ENCODE measurements at regions not wholly inside any gene's neighbourhood (a gene's known extent, or its start where the extent isn't known, plus 50 kb on each side); places are given as distances from the start of the nearest gene placed in this dataset.

- TF ChIP-seq, protein P1, sequence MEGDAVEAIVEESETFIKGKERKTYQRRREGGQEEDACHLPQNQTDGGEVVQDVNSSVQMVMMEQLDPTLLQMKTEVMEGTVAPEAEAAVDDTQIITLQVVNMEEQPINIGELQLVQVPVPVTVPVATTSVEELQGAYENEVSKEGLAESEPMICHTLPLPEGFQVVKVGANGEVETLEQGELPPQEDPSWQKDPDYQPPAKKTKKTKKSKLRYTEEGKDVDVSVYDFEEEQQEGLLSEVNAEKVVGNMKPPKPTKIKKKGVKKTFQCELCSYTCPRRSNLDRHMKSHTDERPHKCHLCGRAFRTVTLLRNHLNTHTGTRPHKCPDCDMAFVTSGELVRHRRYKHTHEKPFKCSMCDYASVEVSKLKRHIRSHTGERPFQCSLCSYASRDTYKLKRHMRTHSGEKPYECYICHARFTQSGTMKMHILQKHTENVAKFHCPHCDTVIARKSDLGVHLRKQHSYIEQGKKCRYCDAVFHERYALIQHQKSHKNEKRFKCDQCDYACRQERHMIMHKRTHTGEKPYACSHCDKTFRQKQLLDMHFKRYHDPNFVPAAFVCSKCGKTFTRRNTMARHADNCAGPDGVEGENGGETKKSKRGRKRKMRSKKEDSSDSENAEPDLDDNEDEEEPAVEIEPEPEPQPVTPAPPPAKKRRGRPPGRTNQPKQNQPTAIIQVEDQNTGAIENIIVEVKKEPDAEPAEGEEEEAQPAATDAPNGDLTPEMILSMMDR (IDR thresholded peaks at IDR 0.05), result no peak
- DNase-seq, result no peak
- Histone ChIP-seq H3K36me3 (no peaks in the 10 kb centered on the region), H3K27ac (no peak overlapping the region), H3K4me1 (no peaks in the 10 kb centered on the region), H3K9me3 (no peaks in the 10 kb centered on the region), H3K27me3 (no peaks in the 10 kb centered on the region), H3K4me3 (no peak overlapping the region)
- intact Hi-C loops (cut with DNase I), result no loop called here
- ATAC-seq, result no peak
These were observed 175.8 kb upstream of the GRIN2B start for GRCh38 chr12:14157088-14157747.

DNA sequence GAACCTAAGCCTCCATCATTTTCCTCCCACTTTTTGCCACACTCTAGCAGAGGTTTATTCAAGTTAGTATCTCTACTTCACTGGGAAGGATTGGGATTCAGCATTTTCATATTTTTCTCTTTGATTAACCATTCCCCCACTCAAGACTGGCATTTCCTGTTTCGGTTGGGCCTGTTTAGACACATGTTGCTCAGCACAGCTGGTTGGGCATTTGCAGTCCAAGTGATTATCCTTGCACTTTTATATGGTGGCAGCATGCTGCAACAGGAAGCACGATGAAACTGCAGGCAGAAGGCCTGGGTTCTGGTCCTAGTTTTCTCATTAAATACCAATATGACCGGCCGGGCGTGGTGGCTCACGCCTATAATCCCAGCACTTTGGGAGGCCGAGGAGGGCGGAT is 182.9 kb upstream of the GRIN2B start:
- Histone ChIP-seq H3K27ac (no peak overlapping the region), H3K36me3 (no peaks in the 10 kb centered on the region), H3K4me3 (no peak overlapping the region), H3K4me1 (no peaks in the 10 kb centered on the region), H3K9me3 (no peaks in the 10 kb centered on the region), H3K27me3 (no peaks in the 10 kb centered on the region)
- intact Hi-C loops (cut with DNase I), result loop anchor here in 1 of 2 donors (10.0 kb wide), 1 partner anchor 299 kb away; no protein-coding TSS in a partner anchor
- DNase-seq (no peak), ATAC-seq (no peak)
- TF ChIP-seq, protein P1 (IDR thresholded peaks at IDR 0.05), result no peak

DNA sequence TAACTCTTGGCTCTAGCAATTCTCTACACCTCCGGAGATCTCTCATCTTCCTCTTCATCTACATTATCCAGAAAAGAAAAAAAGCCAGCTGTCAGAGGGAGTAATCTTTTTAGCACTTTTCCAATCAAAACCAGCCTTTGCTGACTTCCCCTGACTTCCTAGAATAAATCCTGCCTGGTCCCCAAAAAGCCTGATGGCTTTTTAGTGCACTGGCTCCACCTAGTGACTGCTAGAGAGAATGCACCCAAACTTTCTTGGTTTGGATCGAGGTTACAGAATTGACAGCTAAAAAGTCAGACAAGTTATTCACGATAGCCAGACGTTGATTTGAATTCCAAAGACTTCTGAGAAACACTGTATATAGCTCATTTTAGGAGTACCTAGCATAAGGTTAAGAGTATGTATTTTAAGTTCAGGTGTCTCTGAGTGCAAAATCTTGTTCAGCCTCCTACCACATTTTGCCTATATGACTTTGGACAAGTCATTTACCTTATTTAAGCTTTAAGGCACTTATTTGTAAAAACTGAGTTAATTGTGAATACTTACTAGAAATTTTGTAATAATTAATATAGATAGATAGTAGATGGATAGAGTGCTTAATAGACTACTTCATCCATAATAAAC is 185.7 kb upstream of the GRIN2B start:
- DNase-seq (peak in 2 of 4 donors; percentile 46 to 66), ATAC-seq (peak; percentile 81)
- Histone ChIP-seq H3K4me1 (no peaks in the 10 kb centered on the region), H3K27ac (no peak overlapping the region), H3K4me3 (no peak overlapping the region), H3K9me3 (no peaks in the 10 kb centered on the region), H3K27me3 (no peaks in the 10 kb centered on the region), H3K36me3 (no peaks in the 10 kb centered on the region)
- TF ChIP-seq, protein P1 (IDR thresholded peaks at IDR 0.05), result peak; percentile 79 to 81
- intact Hi-C loops (cut with DNase I), result loop anchor here in 1 of 2 donors (10.0 kb wide), 1 partner anchor 302 kb away; no protein-coding TSS in a partner anchor

- no peaks in the 10 kb centered on the region for H3K36me3 ChIP-seq
- H3K27ac ChIP-seq, result no peak overlapping the region
- no peak overlapping the region for H3K4me3 ChIP-seq
- no peak for ATAC-seq
- no peaks in the 10 kb centered on the region for H3K4me1 ChIP-seq
- H3K27me3 ChIP-seq, result no peaks in the 10 kb centered on the region
- H3K9me3 ChIP-seq, result no peaks in the 10 kb centered on the region
- TF ChIP-seq, protein P1 (IDR thresholded peaks at IDR 0.05), result no peak
- DNase-seq, result no peak
- intact Hi-C loops (cut with DNase I), result loop anchor here in 1 of 2 donors (10.0 kb wide), 1 partner anchor 304 kb away; no protein-coding TSS in a partner anchor
These were observed 187.9 kb upstream of the GRIN2B start for GRCh38 chr12:14169281-14169680.

GRCh38 chr12:14171106-14171505 is 189.7 kb upstream of the GRIN2B start:
- intact Hi-C loops (cut with DNase I), result no loop called here

More at GRCh38 chr12:14171106-14171505, 189.7 kb upstream of the GRIN2B start:
- no peaks in the 10 kb centered on the region for H3K9me3 ChIP-seq
- no peaks in the 10 kb centered on the region for H3K4me1 ChIP-seq
- DNase-seq, result no peak
- H3K36me3 ChIP-seq, result no peaks in the 10 kb centered on the region
- no peak overlapping the region for H3K4me3 ChIP-seq
- H3K27me3 ChIP-seq, result no peaks in the 10 kb centered on the region
- TF ChIP-seq, protein P1 (IDR thresholded peaks at IDR 0.05), result no peak
- no peak for ATAC-seq
- no peak overlapping the region for H3K27ac ChIP-seq

Measured in left lung (tissue), 4 donors.